GM12873 (cell line): ENCODE measurements at regions not wholly inside any gene's neighbourhood (a gene's known extent, or its start where the extent isn't known, plus 50 kb on each side); places are given as distances from the start of the nearest gene placed in this dataset.

Source experiments
- TF ChIP-seq, protein P1 (sequence below): IDR thresholded peaks from 2 replicates; pipeline ENCODE4 v1.5.1; 2012; ENCODE audit warnings: low read depth, mild to moderate bottlenecking, moderate library complexity, low read length, control low read depth; ENCODE audit not compliant: insufficient read depth; ENCODE audit errors: missing control alignments

GRCh38 chr13:84776593-84776992, 894.3 kb upstream of the SLITRK1 start:
- TF ChIP-seq, protein P1, sequence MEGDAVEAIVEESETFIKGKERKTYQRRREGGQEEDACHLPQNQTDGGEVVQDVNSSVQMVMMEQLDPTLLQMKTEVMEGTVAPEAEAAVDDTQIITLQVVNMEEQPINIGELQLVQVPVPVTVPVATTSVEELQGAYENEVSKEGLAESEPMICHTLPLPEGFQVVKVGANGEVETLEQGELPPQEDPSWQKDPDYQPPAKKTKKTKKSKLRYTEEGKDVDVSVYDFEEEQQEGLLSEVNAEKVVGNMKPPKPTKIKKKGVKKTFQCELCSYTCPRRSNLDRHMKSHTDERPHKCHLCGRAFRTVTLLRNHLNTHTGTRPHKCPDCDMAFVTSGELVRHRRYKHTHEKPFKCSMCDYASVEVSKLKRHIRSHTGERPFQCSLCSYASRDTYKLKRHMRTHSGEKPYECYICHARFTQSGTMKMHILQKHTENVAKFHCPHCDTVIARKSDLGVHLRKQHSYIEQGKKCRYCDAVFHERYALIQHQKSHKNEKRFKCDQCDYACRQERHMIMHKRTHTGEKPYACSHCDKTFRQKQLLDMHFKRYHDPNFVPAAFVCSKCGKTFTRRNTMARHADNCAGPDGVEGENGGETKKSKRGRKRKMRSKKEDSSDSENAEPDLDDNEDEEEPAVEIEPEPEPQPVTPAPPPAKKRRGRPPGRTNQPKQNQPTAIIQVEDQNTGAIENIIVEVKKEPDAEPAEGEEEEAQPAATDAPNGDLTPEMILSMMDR, result no peak

DNA sequence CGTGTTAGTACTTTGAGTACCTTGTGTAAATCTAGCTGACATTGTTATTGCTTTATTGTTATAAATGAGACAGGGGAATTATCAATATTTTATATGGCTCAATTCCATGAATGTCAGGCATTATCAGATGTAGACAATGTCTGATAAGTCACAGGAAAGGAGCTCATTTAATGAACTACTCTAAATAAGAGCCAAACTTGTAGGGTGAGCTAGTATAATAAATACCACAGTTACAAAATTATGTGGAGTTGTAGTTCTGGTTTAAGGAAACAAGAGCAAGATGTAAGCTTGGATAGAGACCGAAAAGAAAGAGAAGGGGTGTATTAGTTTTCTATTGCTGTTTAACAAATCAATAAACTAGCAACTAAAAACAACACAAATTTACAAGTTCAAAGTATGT, 891.8 kb upstream of the SLITRK1 start:
- TF ChIP-seq, protein P1, result no peak

- TF ChIP-seq, protein P1, result no peak
Observed at GRCh38 chr13:84760956-84761355, 878.7 kb upstream of the SLITRK1 start.

GRCh38 chr13:84749126-84749525, 866.9 kb upstream of the SLITRK1 start:
- TF ChIP-seq, protein P1, result no peak

DNA sequence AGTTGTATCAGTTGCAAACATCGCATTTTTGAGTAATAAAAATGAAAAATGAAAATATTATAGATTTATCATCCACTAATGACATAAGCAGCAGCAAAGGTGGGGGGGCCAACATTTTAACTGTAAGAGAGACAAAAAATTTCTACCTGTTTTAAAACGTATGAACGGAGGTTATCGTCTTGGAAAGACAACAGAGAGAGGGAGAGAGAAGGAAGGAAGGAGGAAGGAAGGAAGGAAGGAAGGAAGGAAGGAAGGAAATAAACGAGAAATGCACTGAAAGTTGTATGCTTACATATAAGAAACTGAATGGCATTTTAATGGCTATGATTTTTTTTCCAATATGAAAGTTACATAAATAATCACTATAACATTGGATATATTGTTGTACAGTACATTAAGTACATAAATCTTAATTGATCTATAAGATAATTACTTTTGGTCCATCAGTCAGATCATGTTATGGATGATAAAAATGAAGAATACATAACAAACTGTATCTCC, 862.8 kb upstream of the SLITRK1 start:
- TF ChIP-seq, protein P1, result no peak

GRCh38 chr13:84744203-84744602, 861.9 kb upstream of the SLITRK1 start:
- TF ChIP-seq, protein P1, result no peak

GRCh38 chr13:84741253-84741652, 859.0 kb upstream of the SLITRK1 start:
- TF ChIP-seq, protein P1, result no peak
